Stimulated activated CD8-positive, alpha-beta memory T cell treated with anti-CD3 and anti-CD28 coated beads, Interleukin-4, amount 100 ng/mL, for 48 hours (primary cell): ENCODE measurements at regions not wholly inside any gene's neighbourhood (a gene's known extent, or its start where the extent isn't known, plus 50 kb on each side); places are given as distances from the start of the nearest gene placed in this dataset.

Source experiments
- DNase-seq: peaks from one replicate; pipeline ENCODE4 v3.0.0-alpha.2; 2020

- DNase-seq, result no peak
Measured at GRCh38 chr4:38609614-38610013, 54.4 kb upstream of the KLF3 start.

GRCh38 chr4:38610521-38610920 is 53.5 kb upstream of the KLF3 start:
- DNase-seq, result no peak

- DNase-seq, result no peak
Measured at GRCh38 chr4:38610966-38611431, 53.0 kb upstream of the KLF3 start.

DNA sequence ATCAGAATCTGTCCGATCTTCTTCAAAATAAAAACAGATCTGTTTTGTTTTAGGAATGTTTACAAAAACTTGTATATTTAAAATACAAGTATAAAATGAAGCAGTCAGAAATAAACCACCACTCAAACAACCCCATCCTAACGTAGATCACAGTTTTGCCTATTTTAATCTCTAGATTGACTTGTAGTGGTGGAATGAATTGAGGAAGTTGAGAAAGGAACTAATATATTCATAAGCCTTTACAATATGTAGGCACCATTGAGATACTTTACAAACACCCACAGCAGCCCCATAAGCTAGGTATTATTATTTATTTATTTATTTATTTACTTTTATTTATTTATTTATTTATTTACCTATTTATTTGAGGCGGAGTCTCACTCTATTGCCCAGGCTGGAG is 52.3 kb upstream of the KLF3 start:
- no peak for DNase-seq

GRCh38 chr4:38612646-38613414 is 51.2 kb upstream of the KLF3 start:
- no peak for DNase-seq
